SK-N-SH (cell line): ENCODE measurements at regions not wholly inside any gene's neighbourhood (a gene's known extent, or its start where the extent isn't known, plus 50 kb on each side); places are given as distances from the start of the nearest gene placed in this dataset.

Experiments
- CHD2 ChIP-seq: fragments of 150-350 bp; IDR thresholded peaks from 2 replicates; pipeline ENCODE4 v1.6.1; 2018; ENCODE audit warnings: low read length; ENCODE audit not compliant: partially characterized antibody
- MEF2A ChIP-seq: IDR thresholded peaks from 2 replicates; pipeline ENCODE4 v1.4.0; 2012; ENCODE audit warnings: low read depth, borderline replicate concordance
- YY1 ChIP-seq: IDR thresholded peaks from 2 replicates; pipeline ENCODE4 v1.4.0; 2012; ENCODE audit warnings: low read depth, mild to moderate bottlenecking
- TF ChIP-seq, protein P1 (sequence below): fragments of 200-600 bp; sonication (generic); IDR thresholded peaks from 2 replicates; pipeline ENCODE4 v1.6.1; 2017; ENCODE audit warnings: antibody characterized with exemption, mild to moderate bottlenecking, moderate library complexity

DNA sequence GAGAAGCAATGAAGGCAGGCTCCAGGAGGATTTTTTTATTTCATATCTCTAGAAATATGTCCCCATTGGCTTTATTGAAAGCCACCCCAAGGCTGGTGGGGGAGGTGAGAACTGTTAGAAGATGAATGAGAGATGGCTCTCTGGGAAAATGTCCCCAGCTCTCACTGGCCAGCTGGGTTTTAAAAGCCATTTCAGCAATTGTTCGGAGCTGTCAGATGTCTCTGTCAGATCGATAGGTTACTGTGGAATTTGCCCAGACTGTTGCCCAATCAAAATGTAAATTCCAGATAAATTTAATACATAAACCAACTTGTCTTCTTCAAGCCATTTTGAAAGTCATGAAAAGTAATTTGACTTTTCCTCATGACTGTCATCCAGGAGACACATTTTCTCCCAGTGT lies 67.0 kb upstream of the BRINP1 start:
- TF ChIP-seq CHD2 (no peak), YY1 (no peak), MEF2A (no peak)
- TF ChIP-seq, protein P1, sequence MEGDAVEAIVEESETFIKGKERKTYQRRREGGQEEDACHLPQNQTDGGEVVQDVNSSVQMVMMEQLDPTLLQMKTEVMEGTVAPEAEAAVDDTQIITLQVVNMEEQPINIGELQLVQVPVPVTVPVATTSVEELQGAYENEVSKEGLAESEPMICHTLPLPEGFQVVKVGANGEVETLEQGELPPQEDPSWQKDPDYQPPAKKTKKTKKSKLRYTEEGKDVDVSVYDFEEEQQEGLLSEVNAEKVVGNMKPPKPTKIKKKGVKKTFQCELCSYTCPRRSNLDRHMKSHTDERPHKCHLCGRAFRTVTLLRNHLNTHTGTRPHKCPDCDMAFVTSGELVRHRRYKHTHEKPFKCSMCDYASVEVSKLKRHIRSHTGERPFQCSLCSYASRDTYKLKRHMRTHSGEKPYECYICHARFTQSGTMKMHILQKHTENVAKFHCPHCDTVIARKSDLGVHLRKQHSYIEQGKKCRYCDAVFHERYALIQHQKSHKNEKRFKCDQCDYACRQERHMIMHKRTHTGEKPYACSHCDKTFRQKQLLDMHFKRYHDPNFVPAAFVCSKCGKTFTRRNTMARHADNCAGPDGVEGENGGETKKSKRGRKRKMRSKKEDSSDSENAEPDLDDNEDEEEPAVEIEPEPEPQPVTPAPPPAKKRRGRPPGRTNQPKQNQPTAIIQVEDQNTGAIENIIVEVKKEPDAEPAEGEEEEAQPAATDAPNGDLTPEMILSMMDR = no peak
